PFSK-1 (cell line): ENCODE measurements at regions not wholly inside any gene's neighbourhood (a gene's known extent, or its start where the extent isn't known, plus 50 kb on each side); places are given as distances from the start of the nearest gene placed in this dataset.

Experiments
- FOXP2 ChIP-seq: optimal IDR thresholded peaks from 2 replicates; pipeline ENCODE3; 2011; ENCODE audit warnings: borderline replicate concordance, control low read depth, inconsistent platforms; ENCODE audit not compliant: insufficient read depth; ENCODE audit errors: extremely low read length, extremely low read depth
- POLR2AphosphoS5 ChIP-seq: IDR thresholded peaks from 2 replicates; pipeline ENCODE4 v1.6.1; 2012; ENCODE audit warnings: low read depth, mild to moderate bottlenecking, control low read depth, low read length, moderate library complexity
- REST ChIP-seq, 2 experiments: IDR thresholded peaks; 2 replicates each; pipeline versions ENCODE4 v1.6.1 to v1.8.0; 2011 to 2012; ENCODE audit warnings: low read depth in 2 of 2, low read length in 2 of 2, control low read depth in 1 of 2, inconsistent platforms in 1 of 2, mild to moderate bottlenecking in 1 of 2, moderate library complexity in 1 of 2; ENCODE audit not compliant: insufficient read depth in 1 of 2
- SIN3A ChIP-seq: IDR thresholded peaks from 2 replicates; pipeline ENCODE4 v1.6.1; 2012; ENCODE audit warnings: mild to moderate bottlenecking, low read length, moderate library complexity, borderline replicate concordance; ENCODE audit not compliant: insufficient read depth
- TAF1 ChIP-seq: IDR thresholded peaks from 2 replicates; pipeline ENCODE4 v1.6.1; 2012; ENCODE audit warnings: low read length, control low read depth, borderline replicate concordance; ENCODE audit not compliant: insufficient read depth

GRCh38 chr1:170271430-170272161 is 125.8 kb downstream of the NTMT2 start:
- TF ChIP-seq SIN3A (no peak), POLR2AphosphoS5 (no peak), REST (IDR thresholded peaks at IDR 0.05; ENCODE audit: insufficient read depth in 1 of 2, low read depth in 2 of 2, low read length in 2 of 2) (no peak), TAF1 (no peak), FOXP2 (no peak)

- TF ChIP-seq FOXP2 (no peak), SIN3A (no peak), POLR2AphosphoS5 (no peak), REST (IDR thresholded peaks at IDR 0.05; ENCODE audit: insufficient read depth in 1 of 2, low read depth in 2 of 2, low read length in 2 of 2) (no peak), TAF1 (no peak)
Observed at GRCh38 chr1:170273291-170274130, 127.8 kb downstream of the NTMT2 start.

- TF ChIP-seq TAF1: no peak
- TF ChIP-seq POLR2AphosphoS5: no peak
- no peak for TF ChIP-seq SIN3A
- no peak for TF ChIP-seq FOXP2
- no peak for TF ChIP-seq REST (IDR thresholded peaks at IDR 0.05; ENCODE audit: insufficient read depth in 1 of 2, low read depth in 2 of 2, low read length in 2 of 2)
Observed at GRCh38 chr1:170274131-170274501, 128.4 kb downstream of the NTMT2 start.

- TF ChIP-seq REST (IDR thresholded peaks at IDR 0.05; ENCODE audit: insufficient read depth in 1 of 2, low read depth in 2 of 2, low read length in 2 of 2) (no peak), SIN3A (no peak), TAF1 (no peak), FOXP2 (no peak), POLR2AphosphoS5 (no peak)
Observed at GRCh38 chr1:170277985-170278384, 132.2 kb downstream of the NTMT2 start.
